ENCODE measurements at regions not wholly inside any gene's neighbourhood (a gene's known extent, or its start where the extent isn't known, plus 50 kb on each side); places are given as distances from the start of the nearest gene placed in this dataset.

GRCh38 chr2:204205082-204205481 lies 268.5 kb downstream of the ICOS start:
- TF ChIP-seq, protein P1, sequence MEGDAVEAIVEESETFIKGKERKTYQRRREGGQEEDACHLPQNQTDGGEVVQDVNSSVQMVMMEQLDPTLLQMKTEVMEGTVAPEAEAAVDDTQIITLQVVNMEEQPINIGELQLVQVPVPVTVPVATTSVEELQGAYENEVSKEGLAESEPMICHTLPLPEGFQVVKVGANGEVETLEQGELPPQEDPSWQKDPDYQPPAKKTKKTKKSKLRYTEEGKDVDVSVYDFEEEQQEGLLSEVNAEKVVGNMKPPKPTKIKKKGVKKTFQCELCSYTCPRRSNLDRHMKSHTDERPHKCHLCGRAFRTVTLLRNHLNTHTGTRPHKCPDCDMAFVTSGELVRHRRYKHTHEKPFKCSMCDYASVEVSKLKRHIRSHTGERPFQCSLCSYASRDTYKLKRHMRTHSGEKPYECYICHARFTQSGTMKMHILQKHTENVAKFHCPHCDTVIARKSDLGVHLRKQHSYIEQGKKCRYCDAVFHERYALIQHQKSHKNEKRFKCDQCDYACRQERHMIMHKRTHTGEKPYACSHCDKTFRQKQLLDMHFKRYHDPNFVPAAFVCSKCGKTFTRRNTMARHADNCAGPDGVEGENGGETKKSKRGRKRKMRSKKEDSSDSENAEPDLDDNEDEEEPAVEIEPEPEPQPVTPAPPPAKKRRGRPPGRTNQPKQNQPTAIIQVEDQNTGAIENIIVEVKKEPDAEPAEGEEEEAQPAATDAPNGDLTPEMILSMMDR (IDR thresholded peaks at IDR 0.05), result no peak
- no peak for TF ChIP-seq POLR2A (IDR thresholded peaks at IDR 0.05)
